ENCODE measurements at regions not wholly inside any gene's neighbourhood (a gene's known extent, or its start where the extent isn't known, plus 50 kb on each side); places are given as distances from the start of the nearest gene placed in this dataset.

DNA sequence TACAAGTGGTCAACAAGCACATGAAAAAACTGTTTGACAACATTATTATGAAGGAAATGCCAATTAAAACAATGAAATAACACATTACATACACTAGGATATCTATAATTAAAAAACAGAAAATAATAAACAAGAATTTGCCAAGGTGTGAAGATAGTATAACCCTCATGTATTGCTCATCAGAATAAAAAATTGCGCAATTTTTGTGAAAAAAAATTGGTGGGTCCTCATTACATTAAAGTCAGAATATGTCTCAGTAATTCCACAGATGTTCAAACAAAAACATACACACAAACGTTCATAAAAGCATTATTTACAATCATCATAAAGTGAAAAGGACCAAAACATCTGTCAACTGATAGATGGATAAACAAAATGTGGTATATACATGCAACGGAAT, 63.0 kb upstream of the AR start:
- DNase-seq: no peak

All from AML-193 (cell line).